NB4 (cell line): ENCODE measurements at regions not wholly inside any gene's neighbourhood (a gene's known extent, or its start where the extent isn't known, plus 50 kb on each side); places are given as distances from the start of the nearest gene placed in this dataset.

ENCODE experiments used
- CTCF ChIP-seq: IDR thresholded peaks from one replicate; pipeline ENCODE4 v1.5.1; 2012; ENCODE audit warnings: low read depth, low read length
- MYC ChIP-seq: IDR thresholded peaks from 2 replicates; pipeline ENCODE4 v1.6.1; 2011; ENCODE audit warnings: low read depth, low read length
- POLR2A ChIP-seq: IDR thresholded peaks from 2 replicates; pipeline ENCODE4 v1.6.1; 2011; ENCODE audit warnings: mild to moderate bottlenecking; ENCODE audit not compliant: insufficient read length; ENCODE audit errors: extremely low read depth
- TF ChIP-seq, protein P1 (sequence below): IDR thresholded peaks from 2 replicates; pipeline ENCODE4 v1.6.1; 2011; ENCODE audit warnings: low read depth, low read length

- TF ChIP-seq CTCF (no peak), POLR2A (no peak), MYC (no peak)
- TF ChIP-seq, protein P1, sequence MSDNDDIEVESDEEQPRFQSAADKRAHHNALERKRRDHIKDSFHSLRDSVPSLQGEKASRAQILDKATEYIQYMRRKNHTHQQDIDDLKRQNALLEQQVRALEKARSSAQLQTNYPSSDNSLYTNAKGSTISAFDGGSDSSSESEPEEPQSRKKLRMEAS, result no peak
Measured at GRCh38 chr4:29276150-29276549, 1444.0 kb upstream of the PCDH7 start.
